ENCODE measurements at regions not wholly inside any gene's neighbourhood (a gene's known extent, or its start where the extent isn't known, plus 50 kb on each side); places are given as distances from the start of the nearest gene placed in this dataset.

GRCh38 chr6:43980004-43980795 lies 147.1 kb downstream of the MRPL14 start:
- DNase-seq = no peak

GRCh38 chr6:43979525-43979924 lies 147.7 kb downstream of the MRPL14 start:
- no peak for DNase-seq

- DNase-seq = no peak
Observed at GRCh38 chr6:43978473-43979346, 148.5 kb downstream of the MRPL14 start.

GRCh38 chr6:43977404-43978111 lies 149.7 kb downstream of the MRPL14 start:
- DNase-seq = no peak

GRCh38 chr6:43976706-43977403 lies 150.4 kb downstream of the MRPL14 start:
- no peak for DNase-seq

GRCh38 chr6:43974643-43975230 lies 152.5 kb downstream of the MRPL14 start:
- no peak for DNase-seq

GRCh38 chr6:43973357-43973756 lies 153.9 kb downstream of the MRPL14 start:
- no peak for DNase-seq

- no peak for DNase-seq
Observed at GRCh38 chr6:43972913-43973300, 154.3 kb downstream of the MRPL14 start.

GRCh38 chr6:43972179-43972912 lies 154.9 kb downstream of the MRPL14 start:
- no peak for DNase-seq

- DNase-seq = no peak
Observed at GRCh38 chr6:43971776-43972126, 155.5 kb downstream of the MRPL14 start.

- no peak for DNase-seq
Observed at GRCh38 chr6:43970913-43971775, 156.1 kb downstream of the MRPL14 start.

GRCh38 chr6:43970068-43970912 lies 157.0 kb downstream of the MRPL14 start:
- DNase-seq = no peak

GRCh38 chr6:43969158-43969981 lies 157.9 kb downstream of the MRPL14 start:
- no peak for DNase-seq

- DNase-seq = no peak
Observed at GRCh38 chr6:43968110-43968965, 158.9 kb downstream of the MRPL14 start.

GRCh38 chr6:43967719-43968091 lies 159.5 kb downstream of the MRPL14 start:
- DNase-seq = no peak

- DNase-seq = no peak
Observed at GRCh38 chr6:43966853-43967718, 160.2 kb downstream of the MRPL14 start.

GRCh38 chr6:43966374-43966658 lies 160.9 kb downstream of the MRPL14 start:
- no peak for DNase-seq
